IPS-18a (cell line): ENCODE measurements at regions not wholly inside any gene's neighbourhood (a gene's known extent, or its start where the extent isn't known, plus 50 kb on each side); places are given as distances from the start of the nearest gene placed in this dataset.

ENCODE experiments used
- H3K27ac ChIP-seq: one replicate; pipeline ENCODE4 v1.5.1; 2013; ENCODE audit warnings: low read length
- H3K27me3 ChIP-seq: one replicate; pipeline ENCODE4 v1.6.1; 2013; ENCODE audit warnings: mild to moderate bottlenecking, low read length; ENCODE audit not compliant: control insufficient read depth, insufficient read depth
- H3K36me3 ChIP-seq: one replicate; pipeline ENCODE4 v1.6.1; 2013; ENCODE audit warnings: low read depth, low read length; ENCODE audit not compliant: control insufficient read depth
- H3K4me1 ChIP-seq: one replicate; pipeline ENCODE4 v1.6.1; 2013; ENCODE audit warnings: low read depth, low read length; ENCODE audit not compliant: control insufficient read depth
- H3K4me3 ChIP-seq: one replicate; pipeline ENCODE4 v1.5.1; 2013; ENCODE audit warnings: low read length
- H3K9ac ChIP-seq: one replicate; pipeline ENCODE4 v1.6.1; 2013; ENCODE audit warnings: mild to moderate bottlenecking, low read length, moderate library complexity
- H3K9me3 ChIP-seq: one replicate; pipeline ENCODE4 v1.6.1; 2013; ENCODE audit warnings: low read depth, low read length; ENCODE audit not compliant: control insufficient read depth

DNA sequence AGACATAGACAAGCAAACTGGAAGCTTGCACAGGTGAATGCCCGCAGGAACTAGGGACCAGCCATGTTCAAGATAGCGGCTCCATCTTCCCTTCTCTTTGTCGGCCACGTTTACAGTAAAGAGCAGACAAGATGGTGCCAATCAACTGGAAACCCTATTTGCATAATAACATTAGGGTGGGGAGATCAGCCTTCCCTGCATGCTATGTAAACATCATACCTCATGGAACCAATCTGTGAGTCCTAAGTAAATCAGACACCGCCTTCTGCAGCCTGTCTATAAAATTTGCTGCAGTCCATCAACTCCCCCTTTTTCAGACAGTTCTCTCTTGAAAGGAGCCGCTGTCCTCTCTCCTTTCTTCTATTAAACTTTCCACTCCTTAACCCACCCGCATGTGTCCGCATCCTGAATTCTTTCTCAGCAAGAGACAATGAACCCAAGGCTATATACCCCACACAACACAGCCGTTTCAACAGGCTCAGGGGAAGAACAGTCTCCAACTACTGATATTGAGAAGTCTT is 384.4 kb downstream of the EIPR1 start:
- Histone ChIP-seq H3K4me3 (no peak overlapping the region), H3K27me3 (no peaks in the 10 kb centered on the region), H3K9ac (no peak overlapping the region), H3K36me3 (no peaks in the 10 kb centered on the region), H3K27ac (no peak overlapping the region), H3K4me1 (no peaks in the 10 kb centered on the region), H3K9me3 (no peaks in the 10 kb centered on the region)

DNA sequence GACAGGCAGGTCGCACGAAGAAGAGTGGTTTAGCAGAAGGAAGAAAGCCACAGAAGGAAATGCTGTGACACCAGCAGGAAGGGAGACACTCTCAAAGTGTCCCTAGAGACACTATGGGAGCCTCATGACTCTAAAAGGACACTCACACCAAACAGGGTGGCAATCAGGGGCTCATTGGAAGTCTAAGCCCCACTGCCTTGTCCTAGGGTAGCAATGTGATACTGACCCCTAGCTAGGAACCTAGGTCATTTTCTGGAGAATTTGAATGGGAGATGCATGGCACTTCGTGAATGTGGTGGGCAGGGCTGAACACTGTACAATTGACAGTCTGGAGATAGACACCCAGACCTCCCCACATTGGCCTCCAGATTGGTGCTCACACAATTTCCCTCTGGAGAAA is 385.0 kb downstream of the EIPR1 start:
- no peak overlapping the region for H3K9ac ChIP-seq
- no peak overlapping the region for H3K4me3 ChIP-seq
- no peaks in the 10 kb centered on the region for H3K4me1 ChIP-seq
- no peaks in the 10 kb centered on the region for H3K36me3 ChIP-seq
- H3K27ac ChIP-seq: no peak overlapping the region
- no peaks in the 10 kb centered on the region for H3K9me3 ChIP-seq
- no peaks in the 10 kb centered on the region for H3K27me3 ChIP-seq

DNA sequence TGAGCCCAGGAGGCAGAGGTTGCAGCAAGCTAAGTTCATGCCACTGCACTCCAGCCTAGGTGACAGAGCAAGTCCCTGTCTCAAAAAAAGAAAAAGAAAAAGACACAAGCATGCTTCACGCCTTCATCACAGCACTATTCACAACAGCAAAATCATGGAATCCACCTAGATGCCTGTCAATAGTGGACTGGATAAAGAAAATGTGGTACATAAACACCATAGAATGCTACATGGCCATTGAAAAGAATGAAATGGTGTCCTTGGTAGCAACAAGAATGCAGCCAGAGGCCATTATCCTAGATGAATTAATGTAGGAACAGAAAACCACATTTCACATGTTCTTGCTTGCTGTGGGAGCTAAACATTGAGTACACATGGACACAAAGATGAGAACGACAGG is 392.6 kb downstream of the EIPR1 start:
- H3K4me1 ChIP-seq: no peaks in the 10 kb centered on the region
- no peaks in the 10 kb centered on the region for H3K36me3 ChIP-seq
- no peaks in the 10 kb centered on the region for H3K27me3 ChIP-seq
- H3K4me3 ChIP-seq: no peak overlapping the region
- no peak overlapping the region for H3K27ac ChIP-seq
- H3K9me3 ChIP-seq: no peaks in the 10 kb centered on the region
- no peak overlapping the region for H3K9ac ChIP-seq

DNA sequence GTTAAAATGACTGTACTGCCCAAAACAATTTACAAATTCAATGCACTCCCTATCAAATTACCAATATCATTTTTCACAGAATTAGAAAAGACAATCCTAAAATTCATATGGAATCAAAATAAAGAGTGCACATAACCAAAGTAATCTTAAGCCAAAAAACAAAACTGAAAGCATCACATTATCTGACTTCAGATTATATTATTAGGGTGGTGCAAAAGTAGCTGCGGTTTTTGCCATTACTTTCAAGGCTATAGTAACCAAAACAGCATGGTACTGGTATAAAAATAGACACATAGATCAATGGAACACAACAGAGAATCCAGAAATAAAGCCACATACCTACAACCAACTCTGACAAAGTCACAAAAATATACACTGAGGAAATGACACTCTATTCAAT is 396.6 kb downstream of the EIPR1 start:
- no peaks in the 10 kb centered on the region for H3K4me1 ChIP-seq
- H3K36me3 ChIP-seq: no peaks in the 10 kb centered on the region
- no peaks in the 10 kb centered on the region for H3K27me3 ChIP-seq
- H3K9me3 ChIP-seq: no peaks in the 10 kb centered on the region
- H3K9ac ChIP-seq: no peak overlapping the region
- no peak overlapping the region for H3K27ac ChIP-seq
- no peak overlapping the region for H3K4me3 ChIP-seq

DNA sequence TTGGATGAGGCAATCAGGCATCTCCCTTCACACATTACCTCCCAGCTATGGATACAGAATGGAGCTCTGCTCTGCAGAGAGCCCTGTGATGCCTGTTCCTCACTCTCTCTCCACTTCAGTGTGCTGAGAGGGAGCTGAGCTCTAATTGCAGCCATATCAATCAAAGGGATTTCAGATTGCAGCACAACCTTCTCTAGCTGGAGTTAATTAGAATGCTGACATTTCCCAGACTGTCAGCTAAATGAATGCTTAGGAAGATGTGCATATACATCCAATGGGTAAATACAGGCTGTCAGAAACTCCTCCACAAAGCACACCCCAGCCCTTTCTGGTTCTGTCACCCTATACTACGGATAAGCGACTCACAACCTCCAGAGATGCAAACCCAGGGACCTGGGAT is 402.6 kb downstream of the EIPR1 start:
- Histone ChIP-seq H3K9ac (no peak overlapping the region), H3K27me3 (no peaks in the 10 kb centered on the region), H3K4me3 (no peak overlapping the region), H3K36me3 (no peaks in the 10 kb centered on the region), H3K27ac (no peak overlapping the region), H3K4me1 (no peaks in the 10 kb centered on the region), H3K9me3 (no peaks in the 10 kb centered on the region)

DNA sequence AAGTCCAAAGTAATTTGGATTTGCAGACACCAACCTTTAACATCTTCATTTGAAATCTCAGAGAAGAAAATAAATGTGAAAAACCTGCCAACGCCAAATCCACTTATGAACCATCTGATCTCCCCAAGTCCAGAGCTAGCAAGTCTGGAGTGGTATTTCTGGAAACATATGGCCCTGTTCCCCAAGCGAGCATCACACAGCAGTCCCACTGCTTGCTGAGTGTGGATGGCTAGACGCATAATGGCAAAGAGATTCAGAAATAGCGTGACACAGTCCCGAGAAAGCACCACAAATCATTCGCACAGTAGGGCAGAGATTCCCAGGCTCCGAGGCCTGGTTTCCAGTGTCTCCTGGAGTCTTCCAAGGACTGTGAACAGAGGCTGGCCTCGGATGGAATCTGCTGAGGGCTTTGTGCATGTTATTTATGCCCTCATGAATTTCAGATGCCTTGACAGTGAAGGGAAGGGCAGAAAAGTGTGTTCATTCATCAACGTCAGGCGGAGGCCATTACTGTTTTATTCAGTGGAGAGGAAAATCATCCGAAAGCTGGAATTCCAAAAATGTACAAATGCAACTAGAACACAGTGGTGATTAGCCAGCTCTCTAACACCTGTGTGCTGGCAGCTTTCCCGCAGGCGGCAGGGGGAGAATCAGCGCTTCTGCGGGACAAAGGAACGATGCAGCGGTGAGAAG is 417.0 kb downstream of the EIPR1 start:
- Histone ChIP-seq H3K9me3 (no peaks in the 10 kb centered on the region), H3K27me3 (no peaks in the 10 kb centered on the region), H3K4me1 (no peaks in the 10 kb centered on the region), H3K36me3 (no peaks in the 10 kb centered on the region), H3K4me3 (no peak overlapping the region), H3K9ac (no peak overlapping the region), H3K27ac (no peak overlapping the region)

DNA sequence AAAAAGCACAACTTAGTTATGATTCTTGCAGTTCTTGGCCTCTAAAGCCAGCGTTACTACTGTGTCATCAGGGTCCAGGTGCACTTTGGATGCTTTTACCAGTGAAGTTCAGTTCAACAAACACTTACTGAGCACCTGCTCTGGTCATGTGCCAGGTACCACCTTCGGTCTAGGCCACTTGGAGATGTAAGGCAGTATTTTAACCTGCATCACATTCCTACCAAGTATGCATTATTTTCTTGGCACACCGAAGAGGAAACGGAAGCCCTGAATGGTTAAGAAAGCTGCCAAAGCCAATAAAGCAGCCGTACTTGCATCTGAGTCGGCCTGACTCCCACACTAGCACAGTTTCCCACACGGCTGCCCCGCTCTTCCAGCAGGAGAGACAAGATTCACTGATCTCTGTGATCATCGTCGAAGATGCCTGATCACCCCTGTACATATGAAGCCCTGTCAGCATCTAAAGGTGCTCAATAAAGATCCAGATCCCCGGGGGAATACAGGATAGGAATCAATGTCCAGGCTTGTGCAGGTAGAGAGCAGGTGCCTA is 427.1 kb downstream of the EIPR1 start:
- no peak overlapping the region for H3K9ac ChIP-seq
- H3K27me3 ChIP-seq: no peaks in the 10 kb centered on the region
- no peaks in the 10 kb centered on the region for H3K9me3 ChIP-seq
- H3K4me1 ChIP-seq: no peaks in the 10 kb centered on the region
- no peak overlapping the region for H3K4me3 ChIP-seq
- no peak overlapping the region for H3K27ac ChIP-seq
- H3K36me3 ChIP-seq: no peaks in the 10 kb centered on the region

DNA sequence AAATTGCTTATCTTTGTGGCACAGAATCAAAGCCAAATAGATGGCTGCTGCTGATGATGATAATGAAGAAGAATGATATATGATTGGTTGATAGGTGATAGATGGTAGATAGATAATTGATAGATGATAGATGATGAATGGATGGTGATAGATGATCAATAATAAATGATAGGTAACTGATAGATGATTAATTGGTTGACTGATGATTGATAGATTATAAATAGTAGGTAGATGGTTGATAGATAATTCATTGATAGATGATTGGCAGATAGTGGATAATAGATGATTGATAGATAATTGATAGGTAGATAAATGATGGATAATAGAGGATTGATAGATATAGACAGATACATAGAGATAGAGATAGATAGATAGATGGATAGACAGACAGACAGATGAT is 430.2 kb downstream of the EIPR1 start:
- H3K4me1 ChIP-seq: no peaks in the 10 kb centered on the region
- no peaks in the 10 kb centered on the region for H3K27me3 ChIP-seq
- no peak overlapping the region for H3K9ac ChIP-seq
- H3K36me3 ChIP-seq: no peaks in the 10 kb centered on the region
- no peak overlapping the region for H3K4me3 ChIP-seq
- no peaks in the 10 kb centered on the region for H3K9me3 ChIP-seq
- H3K27ac ChIP-seq: no peak overlapping the region

DNA sequence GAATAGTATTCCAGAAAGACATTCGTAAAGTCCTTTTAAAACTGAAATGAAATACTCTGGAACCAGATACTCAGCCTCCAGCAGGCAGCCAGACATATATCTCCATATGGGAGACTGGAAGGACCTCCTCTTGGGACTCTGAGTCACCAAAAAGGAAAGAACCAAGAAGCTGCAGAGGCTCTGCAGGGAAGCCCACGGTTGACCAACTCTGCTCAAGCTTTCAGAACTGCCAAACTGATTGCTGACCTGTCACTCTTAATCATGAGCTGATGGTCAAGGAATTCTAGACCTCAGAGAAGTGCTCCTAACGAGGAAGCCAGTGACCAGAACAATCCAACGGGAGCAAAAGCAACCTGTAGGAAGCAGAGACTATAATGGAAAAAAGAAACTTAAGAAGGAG is 434.7 kb downstream of the EIPR1 start:
- Histone ChIP-seq H3K27ac (no peak overlapping the region), H3K9ac (no peak overlapping the region), H3K4me3 (no peak overlapping the region), H3K36me3 (no peaks in the 10 kb centered on the region), H3K9me3 (no peaks in the 10 kb centered on the region), H3K27me3 (no peaks in the 10 kb centered on the region), H3K4me1 (peaks cover 4% of the 10 kb centered on the region)

DNA sequence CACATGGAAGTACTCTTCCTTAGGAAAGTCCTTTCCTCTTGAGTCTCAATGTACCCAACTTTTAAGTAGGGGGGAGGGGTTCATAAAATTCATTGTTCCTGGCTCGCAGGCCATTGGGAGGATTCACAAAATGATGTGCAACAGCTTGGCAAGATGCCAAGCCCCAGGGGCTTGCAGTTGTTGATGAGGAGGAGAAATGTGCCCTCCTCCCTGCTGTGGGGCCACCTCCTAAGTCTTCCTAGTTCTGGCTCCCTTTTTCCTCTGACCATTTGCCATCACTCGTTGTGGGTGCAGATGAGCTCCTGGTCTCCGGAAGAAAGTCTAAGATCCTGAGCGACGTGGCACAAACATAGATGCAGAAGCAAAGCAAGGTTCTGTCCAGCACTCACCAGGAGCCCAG is 435.4 kb downstream of the EIPR1 start:
- Histone ChIP-seq H3K27me3 (no peaks in the 10 kb centered on the region), H3K9ac (no peak overlapping the region), H3K27ac (no peak overlapping the region), H3K4me1 (peaks cover 4% of the 10 kb centered on the region), H3K4me3 (no peak overlapping the region), H3K9me3 (no peaks in the 10 kb centered on the region), H3K36me3 (no peaks in the 10 kb centered on the region)

DNA sequence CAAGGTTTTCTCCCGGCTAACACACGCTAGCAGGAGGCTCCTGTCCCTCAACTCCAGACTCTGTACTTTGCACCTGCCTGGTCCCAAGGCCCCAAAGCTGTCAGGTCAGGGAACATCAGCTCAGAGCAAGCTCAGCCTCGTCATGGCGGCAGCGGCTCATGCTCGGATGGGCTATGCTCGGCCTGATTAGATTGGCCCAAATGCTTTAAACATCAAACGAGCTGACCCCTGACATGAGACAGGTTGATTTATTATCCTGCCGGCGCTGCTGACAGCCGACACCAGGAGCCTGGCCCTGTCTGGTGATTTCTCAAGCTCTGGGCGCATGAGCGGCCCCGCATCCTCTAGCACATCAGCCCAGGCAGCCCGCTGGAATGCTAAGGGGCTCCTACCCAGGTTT is 436.4 kb downstream of the EIPR1 start:
- Histone ChIP-seq H3K9me3 (no peaks in the 10 kb centered on the region), H3K4me3 (no peak overlapping the region), H3K9ac (no peak overlapping the region), H3K27ac (no peak overlapping the region), H3K36me3 (no peaks in the 10 kb centered on the region), H3K27me3 (no peaks in the 10 kb centered on the region), H3K4me1 (peaks cover 4% of the 10 kb centered on the region)

DNA sequence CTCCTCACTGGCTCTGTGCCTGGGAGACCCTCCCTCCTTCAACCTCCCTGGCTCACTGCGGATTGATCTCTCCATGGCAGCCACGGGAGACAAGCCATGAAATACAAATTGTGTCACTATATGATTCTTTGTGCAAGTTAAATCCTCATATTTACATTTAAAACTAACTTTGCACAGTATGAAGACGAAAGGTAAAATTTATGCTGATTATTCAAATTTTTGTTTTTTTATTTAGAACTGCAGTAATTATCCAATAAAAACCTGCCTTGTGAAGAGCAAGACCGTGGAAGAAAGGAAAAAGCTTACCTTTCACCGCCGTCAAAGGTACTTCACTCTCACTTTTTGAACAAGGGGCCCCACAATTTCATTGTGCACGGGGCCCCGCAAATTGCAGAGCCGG is 436.9 kb downstream of the EIPR1 start:
- no peaks in the 10 kb centered on the region for H3K36me3 ChIP-seq
- peaks cover 4% of the 10 kb centered on the region for H3K4me1 ChIP-seq
- H3K27ac ChIP-seq: no peak overlapping the region
- H3K4me3 ChIP-seq: no peak overlapping the region
- H3K27me3 ChIP-seq: no peaks in the 10 kb centered on the region
- no peaks in the 10 kb centered on the region for H3K9me3 ChIP-seq
- H3K9ac ChIP-seq: no peak overlapping the region
